Jurkat, Clone E6-1 (cell line): ENCODE measurements at regions not wholly inside any gene's neighbourhood (a gene's known extent, or its start where the extent isn't known, plus 50 kb on each side); places are given as distances from the start of the nearest gene placed in this dataset.
A peak's percentile ranks its signal among the peaks of the same experiment; 100 is the strongest.

Experiments used
- DNase-seq: peaks from one replicate; pipeline ENCODE4 v3.0.0-alpha.2; 2011; ENCODE audit warnings: low read depth, low spot score
- H3K4me3 ChIP-seq: 2 replicates; pipeline ENCODE4 v1.5.1; 2011; ENCODE audit warnings: mild to moderate bottlenecking, low read length, control low read depth, moderate library complexity

DNA sequence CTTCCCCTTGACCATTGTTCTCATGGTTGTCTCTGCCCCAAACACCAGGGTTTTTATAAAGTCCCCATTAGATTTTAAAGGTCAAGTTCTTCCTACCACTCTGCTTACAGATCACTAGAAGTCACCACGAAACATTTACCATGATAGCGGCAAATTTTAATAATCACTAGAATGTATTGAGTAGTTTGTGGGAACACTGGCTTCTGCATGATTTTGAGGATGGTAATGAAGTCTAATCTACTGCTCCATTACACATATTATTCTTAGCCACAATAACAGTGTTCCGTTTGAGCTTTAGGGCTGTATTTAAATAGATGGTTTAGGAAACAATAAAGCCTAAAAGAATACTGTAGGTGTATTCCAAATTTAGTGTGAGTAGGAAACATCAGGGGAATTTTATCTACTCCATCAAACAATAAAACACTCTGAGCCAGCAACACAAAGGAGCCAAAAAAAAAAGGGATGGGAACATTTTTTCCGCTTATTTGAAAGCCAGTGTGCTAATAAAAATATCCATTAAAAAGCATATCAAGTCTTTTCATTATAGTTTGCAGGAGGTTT, 49.7 kb downstream of the KLF12 start:
- no peak overlapping the region for H3K4me3 ChIP-seq
- DNase-seq = no peak

DNA sequence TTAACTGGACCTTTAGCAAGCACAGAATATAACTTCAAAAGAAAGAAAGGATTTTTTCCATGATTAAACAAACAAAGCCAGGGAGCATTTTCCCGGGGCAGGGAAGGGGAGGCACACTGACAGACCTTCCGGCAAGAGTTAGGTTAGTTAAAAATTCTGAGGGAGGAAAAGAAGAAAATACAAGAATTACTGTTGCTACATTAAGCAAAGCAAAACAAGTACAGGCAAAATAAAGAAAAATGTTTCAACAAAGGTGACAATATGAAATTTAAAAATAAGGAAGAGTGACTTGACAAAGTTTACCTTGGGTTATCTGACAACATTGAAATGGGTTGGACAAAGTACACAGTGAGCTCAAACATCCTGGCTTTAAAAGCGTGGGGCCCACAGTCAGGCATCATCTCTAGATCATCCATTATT, 51.5 kb downstream of the KLF12 start:
- H3K4me3 ChIP-seq = no peak overlapping the region
- DNase-seq = no peak

DNA sequence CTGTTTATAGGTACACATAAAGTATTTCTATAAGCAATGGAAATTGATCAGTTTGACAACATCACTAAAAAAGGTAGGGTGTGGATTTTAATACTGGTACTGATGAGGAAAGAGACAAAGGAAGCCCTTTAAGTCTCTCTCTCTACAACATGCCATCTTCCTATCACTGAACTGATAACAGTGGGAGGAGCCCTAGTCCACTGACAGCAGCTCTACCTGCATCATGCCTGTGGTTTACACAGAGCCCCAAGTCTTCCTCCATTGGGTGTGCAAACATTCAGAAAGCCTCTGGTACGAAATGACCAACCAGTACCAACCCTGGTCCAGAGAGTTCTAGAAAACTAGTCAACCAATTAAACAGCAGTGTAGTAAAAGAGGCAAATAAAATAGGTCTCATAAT, 53.4 kb downstream of the KLF12 start:
- no peak overlapping the region for H3K4me3 ChIP-seq
- DNase-seq = no peak

DNA sequence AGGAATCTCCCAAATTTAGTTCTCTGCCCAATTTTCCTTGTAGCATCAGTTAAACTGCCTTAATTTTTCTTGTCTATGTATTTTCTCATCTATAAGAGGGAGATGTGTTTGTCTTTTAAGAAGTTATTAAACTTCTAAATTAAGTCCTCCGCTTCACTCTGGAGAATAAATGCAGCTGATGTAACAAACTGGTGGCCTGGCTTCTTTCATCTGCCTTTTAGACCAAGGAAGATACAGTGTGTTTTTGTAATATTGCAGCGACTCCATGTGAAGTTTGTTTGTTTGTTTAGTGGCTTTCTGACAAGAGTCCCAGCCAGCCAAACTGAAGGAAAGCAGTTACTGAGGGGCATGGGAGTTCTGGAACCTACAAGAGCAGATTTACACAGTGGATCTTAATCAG, 56.4 kb downstream of the KLF12 start:
- no peak for DNase-seq
- H3K4me3 ChIP-seq = no peak overlapping the region

DNA sequence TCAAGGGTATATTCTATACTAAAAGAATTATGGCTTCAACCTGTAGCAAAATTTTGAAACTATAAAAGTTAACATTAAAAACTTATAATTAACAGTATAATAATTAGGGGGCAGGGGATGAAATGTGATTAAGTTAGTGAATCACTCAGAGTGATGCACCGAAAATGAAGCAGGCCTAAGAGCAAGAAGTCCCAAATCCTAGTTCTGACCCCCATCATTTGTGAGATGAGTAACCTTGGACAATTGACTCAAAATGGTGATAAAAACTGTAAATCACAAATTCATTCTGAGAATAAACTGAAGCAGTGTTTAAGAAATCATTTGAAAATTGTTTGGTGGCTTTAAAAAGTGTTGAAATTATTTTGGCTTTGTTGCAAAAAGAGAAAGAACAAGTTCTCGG, 56.8 kb downstream of the KLF12 start:
- DNase-seq = no peak
- no peak overlapping the region for H3K4me3 ChIP-seq

DNA sequence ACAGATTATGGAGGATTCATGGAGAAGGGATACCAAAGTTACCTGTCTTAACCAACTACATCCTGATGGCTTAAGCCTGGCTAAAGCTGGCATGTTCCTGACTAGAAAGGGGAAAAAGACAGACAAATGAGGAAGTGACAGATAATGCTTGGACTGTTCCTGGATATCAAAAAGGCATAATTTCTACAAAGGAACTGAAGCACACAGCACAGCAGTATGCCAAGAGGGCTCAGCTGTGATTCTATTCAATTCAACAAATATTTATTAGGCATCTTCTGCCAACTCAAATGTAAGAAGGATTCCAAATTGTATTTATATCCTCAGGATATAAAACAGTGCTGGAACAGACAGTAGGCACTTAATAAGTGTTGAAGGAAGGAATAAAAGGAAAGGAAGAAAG, 59.5 kb downstream of the KLF12 start:
- H3K4me3 ChIP-seq = no peak overlapping the region
- no peak for DNase-seq

DNA sequence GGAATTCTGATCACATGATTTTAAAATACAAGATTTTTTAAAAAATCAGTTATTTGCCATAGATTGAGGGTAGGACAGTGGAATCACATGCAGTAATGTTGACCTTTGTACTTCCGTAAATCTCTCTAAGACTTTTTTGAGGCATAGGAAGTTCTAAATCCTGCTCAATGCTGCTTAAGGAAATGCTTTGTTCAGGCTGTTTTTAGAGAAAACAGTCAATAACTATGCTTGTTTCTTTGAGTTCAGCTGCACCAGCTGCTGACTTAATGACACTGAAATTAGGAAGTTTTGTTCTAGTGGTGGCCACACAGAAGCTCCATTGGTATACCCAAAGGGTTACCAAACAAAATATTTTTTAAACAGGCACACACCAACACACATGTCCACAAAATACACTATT, 60.9 kb downstream of the KLF12 start:
- no peak for DNase-seq
- no peak overlapping the region for H3K4me3 ChIP-seq

DNA sequence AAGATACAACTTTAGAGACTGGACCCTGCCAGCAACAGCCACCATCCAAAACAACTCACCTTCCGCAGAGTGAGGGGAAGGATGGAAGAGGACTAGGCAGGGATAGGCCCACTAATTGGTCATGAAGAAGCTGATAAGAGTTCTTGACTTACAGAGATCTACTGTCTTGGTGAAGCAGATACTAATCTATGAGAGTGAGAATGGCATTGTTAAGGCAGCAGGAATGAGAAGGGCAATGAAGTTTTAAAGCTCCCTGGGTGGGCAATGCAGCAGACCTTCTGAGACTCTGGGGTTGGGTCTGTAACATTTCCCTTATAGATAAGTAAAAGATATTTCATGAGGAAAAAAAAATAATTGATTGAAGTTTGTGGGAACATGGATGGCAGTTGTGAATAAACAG, 63.7 kb downstream of the KLF12 start:
- peak overlapping the region; percentile 42 for H3K4me3 ChIP-seq

DNA sequence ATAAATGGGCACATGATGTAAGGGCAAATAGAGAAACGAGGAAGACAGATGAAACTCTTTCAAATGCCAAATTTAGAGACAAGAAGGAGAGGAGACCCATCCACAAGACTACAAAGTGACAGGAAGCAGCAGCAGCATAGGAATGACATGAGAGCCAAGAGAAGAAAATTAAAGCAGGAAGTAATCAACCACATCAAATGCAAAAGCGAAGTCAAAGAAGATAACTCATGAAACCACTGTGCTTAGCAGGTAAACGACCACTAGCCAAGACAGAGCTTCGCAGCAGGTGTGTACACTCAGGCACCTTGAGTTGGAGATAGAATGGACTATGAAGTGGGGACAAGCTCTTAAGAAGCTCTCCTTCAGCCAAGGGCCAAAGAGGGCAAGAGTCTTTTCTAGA, 64.1 kb downstream of the KLF12 start:
- peak overlapping the region; percentile 42 for H3K4me3 ChIP-seq
- DNase-seq = peak; percentile 98

More for the DNA sequence above, 63.7 kb downstream of the KLF12 start:
- peak; percentile 75 for DNase-seq

DNA sequence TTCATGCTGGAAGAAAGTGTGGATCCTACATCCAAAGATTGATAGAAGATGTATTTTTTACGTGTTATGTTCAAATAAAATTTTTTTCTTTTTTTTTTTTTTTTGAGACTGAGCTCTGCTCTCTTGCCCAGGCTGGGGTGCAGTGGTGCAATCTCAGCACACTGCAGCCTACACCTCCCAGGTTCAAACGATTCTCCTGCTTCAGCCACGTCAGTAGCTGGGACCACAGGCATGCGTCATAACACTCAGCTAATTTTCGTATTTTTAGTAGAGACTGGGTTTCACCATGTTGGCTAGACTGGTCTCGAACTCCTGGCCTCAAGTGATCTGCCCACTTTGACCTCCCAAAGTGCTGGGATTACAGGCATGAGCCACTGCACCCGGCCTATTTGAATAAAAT, 65.7 kb downstream of the KLF12 start:
- no peak for DNase-seq
- H3K4me3 ChIP-seq = no peak overlapping the region

DNA sequence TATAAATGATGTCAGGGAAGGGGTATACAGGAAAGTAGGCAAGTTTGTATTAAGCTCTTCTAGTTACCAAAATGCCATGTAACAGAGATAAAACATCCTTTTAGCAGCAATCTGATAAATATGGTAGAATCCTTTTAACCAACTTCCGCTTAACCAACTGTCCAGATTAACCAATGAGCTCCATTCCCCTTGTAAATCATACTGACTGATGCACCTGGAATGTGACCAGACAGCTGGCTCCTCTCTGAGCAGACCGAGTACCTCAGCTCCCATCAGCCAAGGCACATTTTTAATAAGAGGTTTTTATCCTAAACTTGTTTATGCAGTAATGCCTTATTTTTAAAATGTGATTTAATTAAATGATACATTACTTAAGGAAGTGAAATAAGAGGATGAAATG, 66.4 kb downstream of the KLF12 start:
- DNase-seq = peak; percentile 83
- H3K4me3 ChIP-seq = no peak overlapping the region

DNA sequence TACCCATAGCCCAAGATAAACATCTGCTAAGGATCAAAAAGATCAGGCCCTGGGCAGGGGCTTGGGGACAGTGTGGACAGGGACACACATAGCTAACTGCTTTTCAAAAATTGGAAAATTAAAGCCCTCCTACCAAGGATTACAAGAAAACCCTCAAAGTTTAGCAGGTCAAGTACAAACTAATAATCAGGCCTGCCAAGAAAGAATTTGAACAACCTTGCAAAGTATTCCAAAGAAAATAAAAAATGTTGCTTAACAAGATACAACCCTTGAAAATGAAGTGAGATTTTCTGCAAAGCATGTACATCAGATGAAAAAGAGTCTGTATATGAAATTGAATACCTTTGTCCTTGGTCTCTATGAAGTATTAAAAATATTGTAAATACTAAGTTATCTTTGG, 67.3 kb downstream of the KLF12 start:
- no peak for DNase-seq
- no peak overlapping the region for H3K4me3 ChIP-seq

DNA sequence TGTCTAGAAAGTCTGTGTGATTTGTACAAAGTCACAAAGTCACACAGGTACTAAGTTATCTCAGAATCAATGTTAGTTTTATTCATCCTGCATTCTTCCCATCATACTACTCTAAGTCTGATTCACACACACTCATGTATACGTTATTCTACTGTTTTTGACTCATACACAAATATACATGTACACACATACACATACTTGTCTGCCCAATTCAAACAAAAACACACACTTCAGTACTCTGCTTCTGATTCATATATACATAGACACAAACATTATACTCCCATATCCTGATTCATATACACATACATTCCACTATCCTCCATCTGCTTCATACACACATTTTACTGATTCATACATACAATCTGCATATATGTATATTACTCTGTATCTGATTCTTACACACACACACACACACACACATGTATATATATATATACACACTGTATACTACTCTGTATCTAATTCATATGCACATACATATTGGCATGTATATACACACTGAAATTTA, 69.3 kb downstream of the KLF12 start:
- H3K4me3 ChIP-seq = no peak overlapping the region
- DNase-seq = no peak

DNA sequence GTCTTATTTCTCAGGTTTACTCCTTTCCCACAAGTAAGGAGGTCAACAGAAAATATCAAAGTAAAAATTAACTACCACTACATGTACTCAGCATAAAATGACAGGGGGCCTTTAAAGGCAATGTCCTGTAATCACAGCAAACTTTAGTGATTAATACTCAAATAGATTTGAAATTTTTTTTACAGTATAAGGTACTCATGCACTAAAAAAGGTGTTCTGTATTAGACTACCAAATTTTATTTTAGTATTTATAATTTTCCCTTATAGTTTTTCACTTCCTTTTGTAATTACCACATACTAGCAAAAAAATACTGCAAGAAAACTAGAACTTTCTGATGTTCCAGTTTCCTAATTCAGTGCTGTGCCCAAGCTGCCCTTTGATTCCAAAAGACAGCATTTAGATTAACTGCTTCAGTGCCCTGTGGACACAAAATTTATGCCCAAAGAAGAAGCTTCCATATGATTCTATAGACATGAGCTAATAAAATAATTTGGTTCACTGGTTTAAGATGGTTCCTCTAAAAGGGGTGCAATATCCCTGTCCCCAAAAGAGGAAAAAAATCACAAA, 70.6 kb downstream of the KLF12 start:
- peak overlapping the region; percentile 37 for H3K4me3 ChIP-seq
- DNase-seq = no peak

DNA sequence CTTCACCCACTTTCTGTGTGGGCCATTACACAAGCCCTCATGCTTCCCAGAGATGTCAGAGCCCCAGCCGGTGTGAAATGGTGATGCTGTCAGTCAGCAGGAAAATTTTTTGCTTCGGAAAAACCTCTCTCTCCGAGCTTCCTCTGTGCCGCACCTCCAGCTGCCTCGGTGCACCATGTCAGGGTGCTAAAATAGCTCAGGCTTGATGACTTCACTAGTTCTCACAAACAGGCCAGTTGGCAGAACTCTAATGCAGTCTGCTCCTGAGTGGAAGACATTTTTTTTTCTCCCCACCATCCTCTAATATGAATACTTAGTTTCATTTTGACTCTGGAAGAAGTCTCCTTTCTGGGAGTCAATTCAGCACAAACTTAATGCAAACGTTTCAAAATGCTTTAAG, 71.3 kb downstream of the KLF12 start:
- DNase-seq = peak; percentile 67
- peak overlapping the region; percentile 37 for H3K4me3 ChIP-seq

DNA sequence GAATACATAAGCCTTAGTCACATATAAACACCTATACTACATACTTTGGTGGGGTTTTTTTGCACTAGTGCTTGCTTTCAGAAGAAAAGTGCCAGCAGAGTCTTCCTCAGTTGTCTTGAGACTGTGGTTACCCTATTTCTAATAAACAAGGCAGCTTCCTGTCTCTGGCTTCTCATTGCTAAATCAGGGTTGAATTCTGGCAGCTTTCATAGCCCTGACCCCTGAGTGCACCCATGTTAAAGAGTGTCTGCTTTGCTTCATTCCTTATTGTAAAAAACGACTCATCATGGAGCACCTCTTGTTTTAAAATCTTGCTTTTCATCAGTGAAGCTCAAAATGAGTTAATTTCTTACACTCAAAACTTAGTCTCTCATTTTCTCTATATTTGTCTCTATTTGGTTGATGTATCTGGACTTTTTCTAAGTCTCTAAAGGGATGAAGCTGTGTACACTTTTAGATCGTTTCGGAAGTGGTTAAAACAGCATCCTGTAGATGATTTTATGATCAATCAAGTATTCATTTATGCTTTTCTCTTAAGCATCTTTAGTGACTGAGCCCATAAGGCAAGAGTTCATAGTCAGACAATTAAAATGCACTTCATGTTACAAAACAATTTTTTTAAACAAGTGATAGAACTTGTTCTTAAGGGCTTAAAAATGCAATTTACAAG, 72.1 kb downstream of the KLF12 start:
- peak overlapping the region; percentile 37 for H3K4me3 ChIP-seq
- peak; percentile 80 for DNase-seq

DNA sequence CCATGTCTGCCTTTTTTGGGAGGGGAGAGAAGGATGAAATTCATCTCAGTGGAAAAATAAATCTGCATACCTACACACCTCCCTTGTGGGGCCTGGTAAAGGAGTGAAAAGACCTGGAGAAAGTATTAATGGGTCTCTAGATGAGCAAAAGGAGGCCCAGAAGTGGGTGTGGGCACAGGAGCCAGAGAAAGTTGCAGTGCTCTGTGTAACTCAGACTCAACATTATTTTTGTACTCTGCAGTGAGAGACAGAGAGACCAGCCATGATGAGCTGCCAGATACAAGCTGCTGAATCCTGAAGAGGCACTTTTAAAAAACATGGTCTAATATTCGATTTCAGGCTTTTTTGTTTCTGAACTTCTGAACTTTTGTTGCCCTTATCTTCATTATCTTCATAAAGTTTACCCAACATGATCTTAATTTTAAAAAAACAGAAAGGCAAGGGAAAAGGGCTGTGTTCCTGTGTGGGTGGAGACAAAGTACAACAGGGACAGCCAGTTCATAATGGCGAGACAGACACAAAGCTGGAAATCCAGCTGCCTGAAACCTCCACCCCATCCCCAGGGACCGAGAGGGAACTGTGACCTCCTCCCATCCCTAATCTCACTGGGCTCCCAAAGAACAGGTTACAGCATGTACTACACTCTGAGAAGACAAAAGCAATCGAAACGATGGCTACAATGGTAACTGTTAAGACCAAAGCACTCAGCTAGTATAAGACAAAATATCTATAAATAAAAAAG, 77.2 kb downstream of the KLF12 start:
- no peak for DNase-seq
- H3K4me3 ChIP-seq = no peak overlapping the region

DNA sequence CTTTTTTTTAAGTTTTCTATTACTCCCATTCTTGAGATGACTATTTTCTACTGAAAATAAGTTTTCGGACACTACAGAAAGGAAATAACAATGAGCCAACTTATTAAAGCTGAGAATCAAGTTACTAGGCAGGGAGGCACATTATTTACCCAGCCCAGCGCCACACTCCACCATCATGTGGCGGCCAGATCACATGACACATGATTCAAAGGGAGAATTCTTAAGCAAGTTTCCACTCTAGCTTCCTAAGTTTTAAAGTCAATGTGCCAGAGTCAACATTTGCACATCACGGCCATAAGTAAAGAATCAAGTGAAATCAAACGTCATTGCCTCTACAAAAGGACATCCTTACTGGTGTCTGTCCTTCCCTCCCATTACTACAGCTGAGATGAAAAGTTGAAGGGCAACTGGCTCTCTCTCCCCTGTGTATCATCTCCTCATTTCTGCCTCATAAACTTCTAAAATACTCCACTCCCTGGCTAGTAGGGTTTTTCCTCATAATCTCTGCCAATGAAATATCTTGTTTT, 81.7 kb downstream of the KLF12 start:
- H3K4me3 ChIP-seq = no peak overlapping the region
- no peak for DNase-seq

DNA sequence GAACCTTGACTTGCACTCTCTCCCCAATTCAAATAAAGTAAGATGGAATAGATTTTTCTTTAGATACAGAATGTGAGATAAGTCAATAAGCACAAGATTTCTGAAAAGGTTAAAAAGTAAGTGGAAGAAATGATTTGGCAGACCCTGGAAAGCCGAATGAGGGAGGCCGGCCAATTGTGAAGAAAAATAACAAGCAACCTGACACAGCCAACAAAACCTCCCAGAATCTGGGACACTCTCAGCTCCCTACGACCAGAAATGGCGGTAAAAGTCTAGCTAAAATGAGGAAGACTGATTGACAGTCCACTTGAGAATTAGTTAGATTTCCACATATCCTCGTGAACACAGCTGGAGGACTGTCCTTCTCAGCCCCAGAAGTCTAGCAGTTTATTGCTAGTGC, 85.4 kb downstream of the KLF12 start:
- no peak overlapping the region for H3K4me3 ChIP-seq
- DNase-seq = no peak
